ENCODE measurements at regions not wholly inside any gene's neighbourhood (a gene's known extent, or its start where the extent isn't known, plus 50 kb on each side); places are given as distances from the start of the nearest gene placed in this dataset.

- peaks cover 9% of the 10 kb centered on the region for H3K27me3 ChIP-seq (ENCODE audit: control insufficient read depth, extremely low read depth, insufficient read depth, low read length)
- TF ChIP-seq EZH2 (IDR thresholded peaks at IDR 0.05; ENCODE audit: low read length), result no peak
- TF ChIP-seq, protein P1, sequence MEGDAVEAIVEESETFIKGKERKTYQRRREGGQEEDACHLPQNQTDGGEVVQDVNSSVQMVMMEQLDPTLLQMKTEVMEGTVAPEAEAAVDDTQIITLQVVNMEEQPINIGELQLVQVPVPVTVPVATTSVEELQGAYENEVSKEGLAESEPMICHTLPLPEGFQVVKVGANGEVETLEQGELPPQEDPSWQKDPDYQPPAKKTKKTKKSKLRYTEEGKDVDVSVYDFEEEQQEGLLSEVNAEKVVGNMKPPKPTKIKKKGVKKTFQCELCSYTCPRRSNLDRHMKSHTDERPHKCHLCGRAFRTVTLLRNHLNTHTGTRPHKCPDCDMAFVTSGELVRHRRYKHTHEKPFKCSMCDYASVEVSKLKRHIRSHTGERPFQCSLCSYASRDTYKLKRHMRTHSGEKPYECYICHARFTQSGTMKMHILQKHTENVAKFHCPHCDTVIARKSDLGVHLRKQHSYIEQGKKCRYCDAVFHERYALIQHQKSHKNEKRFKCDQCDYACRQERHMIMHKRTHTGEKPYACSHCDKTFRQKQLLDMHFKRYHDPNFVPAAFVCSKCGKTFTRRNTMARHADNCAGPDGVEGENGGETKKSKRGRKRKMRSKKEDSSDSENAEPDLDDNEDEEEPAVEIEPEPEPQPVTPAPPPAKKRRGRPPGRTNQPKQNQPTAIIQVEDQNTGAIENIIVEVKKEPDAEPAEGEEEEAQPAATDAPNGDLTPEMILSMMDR (optimal IDR thresholded peaks at IDR 0.05 in 1 of 3, IDR thresholded peaks at IDR 0.05 in 1 of 3, conservative IDR thresholded peaks at IDR 0.05 in 1 of 3; ENCODE audit: extremely low read depth in 1 of 3, insufficient read depth in 2 of 3, low read length in 3 of 3), result no peak
- no peaks in the 10 kb centered on the region for H3K4me1 ChIP-seq (ENCODE audit: control insufficient read depth, extremely low read depth, insufficient read depth, low read length)
- H3K27ac ChIP-seq (ENCODE audit: control insufficient read depth, insufficient read depth, low read length), result no peak overlapping the region
- dilution Hi-C loops (cut with MboI; ENCODE audit: extremely low pct_ligation_motif_present, low sequenced_read_pairs), result no loop called here
- H4K20me1 ChIP-seq (ENCODE audit: control insufficient read depth, extremely low read depth, insufficient read depth, low read length), result no peaks in the 10 kb centered on the region
- H3K9me3 ChIP-seq (ENCODE audit: control insufficient read depth, low read depth, low read length), result no peaks in the 10 kb centered on the region
- no peaks in the 10 kb centered on the region for H3K79me2 ChIP-seq (ENCODE audit: control insufficient read depth, insufficient read depth, low read length)
- no peak for FAIRE-seq
- H3K9ac ChIP-seq (ENCODE audit: control insufficient read depth, extremely low read depth, insufficient read depth, low read length), result no peak overlapping the region
- no peak overlapping the region for H3K4me2 ChIP-seq (ENCODE audit: control insufficient read depth, extremely low read depth, insufficient read depth, low read depth, low read length)
- H3K9me1 ChIP-seq (ENCODE audit: control insufficient read depth, extremely low read depth, insufficient read depth, low read length), result no peaks in the 10 kb centered on the region
- DNase-seq (ENCODE audit: low read depth, low spot score), result no peak
- H3K36me3 ChIP-seq (ENCODE audit: control insufficient read depth in 2 of 2, extremely low read depth in 1 of 2, insufficient read depth in 2 of 2, low read length in 2 of 2), result no peaks in the 10 kb centered on the region
- H2AFZ ChIP-seq (ENCODE audit: control insufficient read depth, low read length), result no peak overlapping the region
- H3K4me3 ChIP-seq (ENCODE audit: control insufficient read depth in 2 of 3, extremely low read depth in 1 of 3, insufficient read depth in 2 of 3, low read depth in 1 of 3, low read length in 3 of 3), result no peak overlapping the region
Observed at GRCh38 chr13:109682534-109683244, 103.7 kb downstream of the IRS2 start.

DNA sequence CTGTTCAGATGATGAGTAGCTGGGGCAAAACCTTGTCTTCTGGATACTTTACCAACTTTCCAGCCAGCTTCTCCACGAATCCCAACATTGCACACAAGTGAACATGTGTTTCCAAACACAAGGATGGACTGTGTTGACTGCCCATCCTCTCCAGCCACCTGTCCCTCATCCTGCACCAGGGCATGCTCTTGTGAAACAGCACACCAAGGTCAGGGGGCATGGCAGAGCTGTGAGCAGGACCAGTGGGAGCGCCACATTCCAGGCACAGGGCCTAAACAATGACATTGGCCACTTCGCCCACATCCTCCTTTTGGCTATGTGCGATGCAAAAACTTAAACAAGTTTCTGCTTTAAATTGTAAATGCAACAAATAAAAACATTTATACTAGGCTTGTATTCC is 105.5 kb downstream of the IRS2 start:
- Histone ChIP-seq H3K9me3 (ENCODE audit: control insufficient read depth, low read depth, low read length) (no peaks in the 10 kb centered on the region), H3K4me1 (ENCODE audit: control insufficient read depth, extremely low read depth, insufficient read depth, low read length) (no peaks in the 10 kb centered on the region), H3K27me3 (ENCODE audit: control insufficient read depth, extremely low read depth, insufficient read depth, low read length) (peaks cover 9% of the 10 kb centered on the region), H3K79me2 (ENCODE audit: control insufficient read depth, insufficient read depth, low read length) (no peaks in the 10 kb centered on the region), H3K4me3 (ENCODE audit: control insufficient read depth in 2 of 3, extremely low read depth in 1 of 3, insufficient read depth in 2 of 3, low read depth in 1 of 3, low read length in 3 of 3) (no peak overlapping the region), H3K9me1 (ENCODE audit: control insufficient read depth, extremely low read depth, insufficient read depth, low read length) (no peaks in the 10 kb centered on the region), H3K36me3 (ENCODE audit: control insufficient read depth in 2 of 2, extremely low read depth in 1 of 2, insufficient read depth in 2 of 2, low read length in 2 of 2) (no peaks in the 10 kb centered on the region), H4K20me1 (ENCODE audit: control insufficient read depth, extremely low read depth, insufficient read depth, low read length) (no peaks in the 10 kb centered on the region), H2AFZ (ENCODE audit: control insufficient read depth, low read length) (no peak overlapping the region), H3K4me2 (ENCODE audit: control insufficient read depth, extremely low read depth, insufficient read depth, low read depth, low read length) (no peak overlapping the region), H3K9ac (ENCODE audit: control insufficient read depth, extremely low read depth, insufficient read depth, low read length) (no peak overlapping the region), H3K27ac (ENCODE audit: control insufficient read depth, insufficient read depth, low read length) (no peak overlapping the region)
- FAIRE-seq (no peak), DNase-seq (ENCODE audit: low read depth, low spot score) (no peak)
- TF ChIP-seq, protein P1 (optimal IDR thresholded peaks at IDR 0.05 in 1 of 3, IDR thresholded peaks at IDR 0.05 in 1 of 3, conservative IDR thresholded peaks at IDR 0.05 in 1 of 3; ENCODE audit: extremely low read depth in 1 of 3, insufficient read depth in 2 of 3, low read length in 3 of 3), result no peak
- TF ChIP-seq EZH2 (IDR thresholded peaks at IDR 0.05; ENCODE audit: low read length), result no peak
- dilution Hi-C loops (cut with MboI; ENCODE audit: extremely low pct_ligation_motif_present, low sequenced_read_pairs), result no loop called here
